ENCODE measurements at regions not wholly inside any gene's neighbourhood (a gene's known extent, or its start where the extent isn't known, plus 50 kb on each side); places are given as distances from the start of the nearest gene placed in this dataset.

GRCh38 chr14:48788771-48789170, 797.4 kb downstream of the RPS29 start:
- TF ChIP-seq EZH2 (IDR thresholded peaks at IDR 0.05), result no peak
- TF ChIP-seq CTCF (IDR thresholded peaks at IDR 0.05), result no peak
- TF ChIP-seq EZH2phosphoT487 (IDR thresholded peaks at IDR 0.05), result no peak

All from neural progenitor cell (in vitro differentiated cells).